Suppressor macrophage treated with lipopolysaccharide for 4 hours (primary cell): ENCODE measurements at regions not wholly inside any gene's neighbourhood (a gene's known extent, or its start where the extent isn't known, plus 50 kb on each side); places are given as distances from the start of the nearest gene placed in this dataset.
"Not testable (repeated sequence)": the region's sequence is repeated elsewhere in the genome, so short reads cannot be mapped to it uniquely, and the experiment has no call there.

Experiments
- DNase-seq: peaks from one replicate; pipeline ENCODE4 v3.0.0-alpha.2; 2020

GRCh38 chr5:30455484-30455883, 738.0 kb upstream of the CDH6 start:
- DNase-seq, result not testable (repeated sequence)

- no peak for DNase-seq
These were observed 740.3 kb upstream of the CDH6 start for GRCh38 chr5:30453168-30453567.

GRCh38 chr5:30450153-30450552, 743.3 kb upstream of the CDH6 start:
- no peak for DNase-seq

GRCh38 chr5:30447431-30447830, 746.1 kb upstream of the CDH6 start:
- DNase-seq, result no peak

- no peak for DNase-seq
These were observed 747.0 kb upstream of the CDH6 start for GRCh38 chr5:30446456-30446855.

- DNase-seq, result no peak
These were observed 754.7 kb upstream of the CDH6 start for GRCh38 chr5:30438785-30439184.

- DNase-seq, result peak; percentile 46
These were observed 756.8 kb upstream of the CDH6 start for GRCh38 chr5:30436691-30437090.

- DNase-seq, result not testable (repeated sequence)
These were observed 764.5 kb upstream of the CDH6 start for GRCh38 chr5:30428866-30429407.

GRCh38 chr5:30414078-30414477, 779.4 kb upstream of the CDH6 start:
- DNase-seq, result no peak

GRCh38 chr5:30413540-30413939, 779.9 kb upstream of the CDH6 start:
- DNase-seq, result peak; percentile 14

GRCh38 chr5:30405821-30406220, 787.7 kb upstream of the CDH6 start:
- DNase-seq, result no peak

GRCh38 chr5:30401479-30402058, 791.9 kb upstream of the CDH6 start:
- DNase-seq, result peak; percentile 31

GRCh38 chr5:30398423-30398822, 795.1 kb upstream of the CDH6 start:
- no peak for DNase-seq

GRCh38 chr5:30392897-30393296, 800.6 kb upstream of the CDH6 start:
- DNase-seq, result no peak

- no peak for DNase-seq
These were observed 803.4 kb upstream of the CDH6 start for GRCh38 chr5:30390095-30390494.

- no peak for DNase-seq
These were observed 805.4 kb upstream of the CDH6 start for GRCh38 chr5:30387974-30388632.

GRCh38 chr5:30385754-30386153, 807.7 kb upstream of the CDH6 start:
- DNase-seq, result no peak

- DNase-seq, result no peak
These were observed 809.3 kb upstream of the CDH6 start for GRCh38 chr5:30384171-30384570.

- DNase-seq, result no peak
These were observed 813.3 kb upstream of the CDH6 start for GRCh38 chr5:30380228-30380627.

GRCh38 chr5:30376848-30377247, 816.6 kb upstream of the CDH6 start:
- no peak for DNase-seq

GRCh38 chr5:30368064-30368463, 825.4 kb upstream of the CDH6 start:
- no peak for DNase-seq

- DNase-seq, result not testable (repeated sequence)
These were observed 828.5 kb upstream of the CDH6 start for GRCh38 chr5:30365031-30365430.

GRCh38 chr5:30357371-30357770, 836.1 kb upstream of the CDH6 start:
- no peak for DNase-seq

- DNase-seq, result no peak
These were observed 837.8 kb upstream of the CDH6 start for GRCh38 chr5:30355675-30356074.

GRCh38 chr5:30347858-30348257, 845.6 kb upstream of the CDH6 start:
- DNase-seq, result no peak
